MCF 10A (cell line): ENCODE measurements at regions not wholly inside any gene's neighbourhood (a gene's known extent, or its start where the extent isn't known, plus 50 kb on each side); places are given as distances from the start of the nearest gene placed in this dataset.

Experiments used
- BruUV-seq: library from RNA; stranded (reverse); fragments of 400-500 nt; replicated peaks from 2 replicates; lab custom pipeline; 2021; lab: Mats Ljungman, UMichigan
- CTCF ChIA-PET: fragments of 300-600 bp; sonication (Branson Sonifier 250); formaldehyde crosslinking; extraction: SDS; loops from one replicate; lab custom pipeline; 2021; ENCODE audit warnings: antibody characterized with exemption, inconsistent platforms; lab: Yijun Ruan, JAX
- POLR2A ChIA-PET: fragments of 300-600, 350-650 bp; sonication (Branson Sonifier 250); formaldehyde crosslinking; extraction: SDS; loops from one replicate; lab custom pipeline; 2020; ENCODE audit warnings: antibody characterized with exemption, inconsistent platforms; lab: Yijun Ruan, JAX
- DNase-seq: peaks from one replicate; pipeline ENCODE4 v3.0.0-alpha.2; 2018; ENCODE audit not compliant: unreplicated experiment
- H3K27ac Mint-ChIP-seq: one replicate; pipeline ENCODE4 v1.8.0; 2022; ENCODE audit warnings: mild to moderate bottlenecking, low read depth, mixed read lengths; ENCODE audit not compliant: unreplicated experiment
- H3K27me3 Mint-ChIP-seq: one replicate; pipeline ENCODE4 v1.8.0; 2022; ENCODE audit warnings: mixed read lengths; ENCODE audit not compliant: insufficient read depth, unreplicated experiment
- H3K36me3 Mint-ChIP-seq: one replicate; pipeline ENCODE4 v1.8.0; 2022; ENCODE audit warnings: mild to moderate bottlenecking, moderate library complexity, mixed read lengths; ENCODE audit not compliant: insufficient read depth, unreplicated experiment
- H3K4me1 Mint-ChIP-seq: one replicate; pipeline ENCODE4 v1.8.0; 2022; ENCODE audit warnings: mixed read lengths; ENCODE audit not compliant: insufficient read depth, unreplicated experiment
- H3K4me3 Mint-ChIP-seq: one replicate; pipeline ENCODE4 v1.8.0; 2022; ENCODE audit warnings: mild to moderate bottlenecking, moderate library complexity, mixed read lengths; ENCODE audit not compliant: unreplicated experiment
- H3K9me3 Mint-ChIP-seq: one replicate; pipeline ENCODE4 v1.8.0; 2022; ENCODE audit warnings: mixed read lengths; ENCODE audit not compliant: unreplicated experiment
- CTCF ChIP-seq: fragments of 200-600 bp; IDR thresholded peaks from one replicate; pipeline ENCODE4 v1.8.0; 2022; ENCODE audit warnings: antibody characterized with exemption, mild to moderate bottlenecking; ENCODE audit not compliant: unreplicated experiment
- intact Hi-C: fragments of 100-400 bp; cut with micrococcal nuclease; formaldehyde crosslinking; loops from 2 replicates; pipeline ENCODE4 v1.14.1; 2022

DNA sequence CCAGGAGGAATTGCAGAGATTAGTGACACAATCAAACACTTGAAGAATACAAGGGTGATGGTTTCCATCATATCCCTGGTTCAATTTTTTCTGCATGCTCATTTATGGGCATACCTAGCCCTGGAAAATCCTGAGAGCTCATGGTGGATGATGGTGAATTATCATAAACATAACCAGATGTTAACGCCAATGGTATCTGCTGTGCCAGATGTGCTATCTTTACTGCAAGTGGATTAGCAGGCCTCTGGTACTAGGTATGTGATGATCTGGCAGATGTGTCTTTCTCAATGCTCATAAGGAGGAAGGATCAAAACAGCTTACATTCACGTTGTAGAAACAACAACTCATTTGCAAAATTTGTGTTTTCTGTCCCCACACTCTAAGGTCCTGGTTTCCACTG lies 150.5 kb downstream of the FZD1 start:
- DNase-seq: no peak
- no peaks in the 10 kb centered on the region for H3K36me3 Mint-ChIP-seq
- BruUV-seq: no TSS peak
- intact Hi-C loops: no loop called here
- H3K4me1 Mint-ChIP-seq: no peaks in the 10 kb centered on the region
- no peaks in the 10 kb centered on the region for H3K9me3 Mint-ChIP-seq
- ChIA-PET POLR2A (no interaction called here), CTCF (no interaction called here)
- H3K27ac Mint-ChIP-seq: no peak overlapping the region
- no peak overlapping the region for H3K4me3 Mint-ChIP-seq
- peaks cover 65% of the 10 kb centered on the region for H3K27me3 Mint-ChIP-seq
- TF ChIP-seq CTCF: no peak

GRCh38 chr7:91416155-91416865 lies 152.1 kb downstream of the FZD1 start:
- CTCF ChIA-PET: interaction anchor here (0.9 kb wide), 1 partner anchor 333 kb away, joined by 4 read pairs; no protein-coding TSS in a partner anchor
- H3K9me3 Mint-ChIP-seq: no peaks in the 10 kb centered on the region
- no TSS peak for BruUV-seq

GRCh38 chr7:91420606-91421005 lies 156.4 kb downstream of the FZD1 start:
- POLR2A ChIA-PET: no interaction called here
- Mint-ChIP-seq H3K27ac (no peak overlapping the region), H3K27me3 (peaks cover 25% of the 10 kb centered on the region), H3K36me3 (no peaks in the 10 kb centered on the region), H3K4me1 (no peaks in the 10 kb centered on the region), H3K9me3 (no peaks in the 10 kb centered on the region), H3K4me3 (no peak overlapping the region)
- TF ChIP-seq CTCF: no peak
- CTCF ChIA-PET: no interaction called here
- no TSS peak for BruUV-seq
- intact Hi-C loops: no loop called here
- no peak for DNase-seq

More at GRCh38 chr7:91416155-91416865, 152.1 kb downstream of the FZD1 start:
- POLR2A ChIA-PET: no interaction called here
- no peak overlapping the region for H3K27ac Mint-ChIP-seq
- peaks cover 50% of the 10 kb centered on the region for H3K27me3 Mint-ChIP-seq
- no peak for TF ChIP-seq CTCF
- no peak for DNase-seq
- H3K36me3 Mint-ChIP-seq: no peaks in the 10 kb centered on the region
- no peaks in the 10 kb centered on the region for H3K4me1 Mint-ChIP-seq
- H3K4me3 Mint-ChIP-seq: no peak overlapping the region
- intact Hi-C loops: no loop called here

- POLR2A ChIA-PET: no interaction called here
- intact Hi-C loops: no loop called here
- H3K27ac Mint-ChIP-seq: no peak overlapping the region
- no peak overlapping the region for H3K4me3 Mint-ChIP-seq
- CTCF ChIA-PET: interaction anchor here (0.6 kb wide), 1 partner anchor 175 kb away, joined by 3 read pairs; no protein-coding TSS in a partner anchor
- no peak for TF ChIP-seq CTCF
- no TSS peak for BruUV-seq
- no peaks in the 10 kb centered on the region for H3K9me3 Mint-ChIP-seq
- peaks cover 22% of the 10 kb centered on the region for H3K27me3 Mint-ChIP-seq
- DNase-seq: no peak
- no peaks in the 10 kb centered on the region for H3K36me3 Mint-ChIP-seq
- H3K4me1 Mint-ChIP-seq: no peaks in the 10 kb centered on the region
Measured at GRCh38 chr7:91421018-91421417, 156.8 kb downstream of the FZD1 start.
